SU-DHL-6 (cell line): ENCODE measurements at regions not wholly inside any gene's neighbourhood (a gene's known extent, or its start where the extent isn't known, plus 50 kb on each side); places are given as distances from the start of the nearest gene placed in this dataset.

Experiments
- H2AFZ ChIP-seq: fragments of 200-600 bp; sonication (generic); 2 replicates; pipeline ENCODE4 v1.6.1; 2014; ENCODE audit warnings: low read depth, mild to moderate bottlenecking, moderate library complexity, mixed read lengths, antibody characterized with exemption, low read length; ENCODE audit not compliant: severe bottlenecking
- H3F3A ChIP-seq: fragments of 200-600 bp; shearing (Covaris generic); 2 replicates; pipeline ENCODE4 v1.6.0; 2016; ENCODE audit warnings: antibody characterized with exemption, mild to moderate bottlenecking; ENCODE audit not compliant: insufficient read depth
- H3K27ac ChIP-seq: fragments of 200-600 bp; sonication (generic); 2 replicates; pipeline ENCODE4 v1.5.1; 2016; ENCODE audit warnings: low read depth, mild to moderate bottlenecking, low read length, moderate library complexity, mixed read lengths
- H3K27me3 ChIP-seq: fragments of 200-600 bp; sonication (generic), shearing (Covaris generic); 2 replicates; pipeline ENCODE4 v1.6.0; 2014; ENCODE audit warnings: mild to moderate bottlenecking, low read length
- H3K36me3 ChIP-seq: fragments of 200-600 bp; sonication (generic); 2 replicates; pipeline ENCODE4 v1.6.1; 2014; ENCODE audit warnings: mild to moderate bottlenecking, low read length, mixed read lengths
- H3K4me2 ChIP-seq: fragments of 300-600, 200-600 bp; shearing (Covaris generic), sonication (generic); 2 replicates; pipeline ENCODE4 v1.6.0; 2014; ENCODE audit warnings: low read length, low read depth, mild to moderate bottlenecking; ENCODE audit not compliant: poor library complexity, severe bottlenecking
- H3K4me3 ChIP-seq: fragments of 200-600 bp; sonication (generic); 2 replicates; pipeline ENCODE4 v1.5.1; 2014; ENCODE audit warnings: antibody characterized with exemption, low read length, mild to moderate bottlenecking, mixed read lengths; ENCODE audit not compliant: insufficient read depth, poor library complexity, severe bottlenecking
- H3K79me2 ChIP-seq: fragments of 200-600 bp; sonication (generic); 2 replicates; pipeline ENCODE4 v1.6.1; 2014; ENCODE audit warnings: mild to moderate bottlenecking, low read length, moderate library complexity; ENCODE audit not compliant: insufficient read depth
- H3K9ac ChIP-seq: fragments of 200-600 bp; sonication (generic); 2 replicates; pipeline ENCODE4 v1.7.0; 2014; ENCODE audit warnings: mild to moderate bottlenecking, low read length
- H3K9me2 ChIP-seq: fragments of 200-600 bp; sonication (generic); replicated peaks from 2 replicates; pipeline ENCODE4 v1.6.1; 2014; ENCODE audit warnings: low read length; ENCODE audit not compliant: insufficient read depth
- H3K9me3 ChIP-seq: fragments of 200-600 bp; sonication (generic); 2 replicates; pipeline ENCODE4 v1.6.1; 2014; ENCODE audit warnings: low read length, mixed read lengths; ENCODE audit not compliant: insufficient read depth
- H4K20me1 ChIP-seq: fragments of 200-600 bp; sonication (generic); 2 replicates; pipeline ENCODE4 v1.6.1; 2014; ENCODE audit warnings: low read depth, mild to moderate bottlenecking, antibody characterized with exemption, low read length, moderate library complexity, mixed read lengths
- EZH2phosphoT487 ChIP-seq: fragments of 200-600 bp; sonication (generic), shearing (Covaris generic); conservative IDR thresholded peaks from 2 replicates; pipeline ENCODE4 v1.6.1; 2018; ENCODE audit warnings: mild to moderate bottlenecking, antibody characterized with exemption, low read length, moderate library complexity, mixed read lengths
- TF ChIP-seq, protein P1 (sequence below): fragments of 200-600 bp; sonication (generic); IDR thresholded peaks from one replicate; pipeline ENCODE4 v1.5.1; 2017; ENCODE audit warnings: antibody characterized with exemption, mild to moderate bottlenecking, low read length, moderate library complexity; ENCODE audit not compliant: insufficient read depth, poor library complexity, severe bottlenecking

DNA sequence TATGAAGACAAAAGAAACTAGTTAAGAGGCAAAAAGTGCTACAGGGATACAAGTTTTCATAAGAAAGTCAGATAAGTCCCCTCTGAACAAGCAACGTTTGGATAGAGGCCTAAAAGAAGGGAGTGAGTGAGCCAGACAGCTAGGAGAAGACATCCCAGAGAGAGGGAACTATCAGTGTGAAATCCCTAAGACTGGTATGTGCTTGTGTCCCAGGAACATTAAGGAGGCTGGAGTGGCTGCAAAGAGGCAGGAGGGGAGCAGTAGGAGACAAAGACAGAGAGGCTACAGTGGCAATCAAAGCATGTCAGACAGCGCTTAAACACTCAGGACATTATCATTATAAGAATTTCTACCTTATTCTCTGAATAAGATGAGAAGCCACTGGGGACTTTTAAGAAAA is 139.1 kb upstream of the STK32A start:
- Histone ChIP-seq H3K4me2 (no peak overlapping the region), H2AFZ (no peak overlapping the region), H3K9me3 (no peaks in the 10 kb centered on the region), H3K79me2 (no peaks in the 10 kb centered on the region), H4K20me1 (no peaks in the 10 kb centered on the region), H3K9ac (no peak overlapping the region), H3K36me3 (no peaks in the 10 kb centered on the region), H3K9me2 (no peaks in the 10 kb centered on the region), H3K4me3 (no peak overlapping the region), H3K27me3 (no peaks in the 10 kb centered on the region), H3F3A (no peaks in the 10 kb centered on the region), H3K27ac (no peak overlapping the region)
- TF ChIP-seq, protein P1, sequence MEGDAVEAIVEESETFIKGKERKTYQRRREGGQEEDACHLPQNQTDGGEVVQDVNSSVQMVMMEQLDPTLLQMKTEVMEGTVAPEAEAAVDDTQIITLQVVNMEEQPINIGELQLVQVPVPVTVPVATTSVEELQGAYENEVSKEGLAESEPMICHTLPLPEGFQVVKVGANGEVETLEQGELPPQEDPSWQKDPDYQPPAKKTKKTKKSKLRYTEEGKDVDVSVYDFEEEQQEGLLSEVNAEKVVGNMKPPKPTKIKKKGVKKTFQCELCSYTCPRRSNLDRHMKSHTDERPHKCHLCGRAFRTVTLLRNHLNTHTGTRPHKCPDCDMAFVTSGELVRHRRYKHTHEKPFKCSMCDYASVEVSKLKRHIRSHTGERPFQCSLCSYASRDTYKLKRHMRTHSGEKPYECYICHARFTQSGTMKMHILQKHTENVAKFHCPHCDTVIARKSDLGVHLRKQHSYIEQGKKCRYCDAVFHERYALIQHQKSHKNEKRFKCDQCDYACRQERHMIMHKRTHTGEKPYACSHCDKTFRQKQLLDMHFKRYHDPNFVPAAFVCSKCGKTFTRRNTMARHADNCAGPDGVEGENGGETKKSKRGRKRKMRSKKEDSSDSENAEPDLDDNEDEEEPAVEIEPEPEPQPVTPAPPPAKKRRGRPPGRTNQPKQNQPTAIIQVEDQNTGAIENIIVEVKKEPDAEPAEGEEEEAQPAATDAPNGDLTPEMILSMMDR, result no peak
- TF ChIP-seq EZH2phosphoT487, result no peak

DNA sequence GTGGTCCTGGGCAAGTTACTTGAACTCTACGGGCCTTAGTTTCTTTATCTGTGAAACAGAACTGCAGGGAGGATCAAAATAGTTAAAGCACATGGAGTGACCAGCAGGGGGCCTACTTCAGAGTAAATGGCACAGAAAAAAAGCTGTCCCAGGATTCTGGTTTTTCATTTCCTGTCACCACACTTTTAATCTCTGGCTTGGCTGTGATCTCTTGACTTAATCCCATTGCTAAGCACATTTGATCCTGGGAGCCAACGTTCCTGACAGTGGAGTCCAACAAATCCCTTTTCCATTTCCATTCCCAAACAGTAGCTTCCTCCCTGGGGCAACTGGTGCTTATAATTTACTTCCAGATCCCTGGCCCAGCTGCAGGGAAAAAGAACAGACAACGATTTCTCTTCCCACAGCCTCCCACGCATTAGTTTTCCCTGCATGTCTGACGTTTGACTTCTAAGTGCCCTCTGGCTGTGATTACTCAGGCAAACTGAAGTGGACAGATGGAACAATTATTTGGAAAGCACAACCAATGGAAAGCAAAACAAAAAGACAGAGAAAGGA is 136.5 kb upstream of the STK32A start:
- no peaks in the 10 kb centered on the region for H3K9me2 ChIP-seq
- TF ChIP-seq, protein P1, result peak; percentile 41
- TF ChIP-seq EZH2phosphoT487, result no peak
- H3K9me3 ChIP-seq, result no peaks in the 10 kb centered on the region
- H4K20me1 ChIP-seq, result no peaks in the 10 kb centered on the region
- H3K27me3 ChIP-seq, result no peaks in the 10 kb centered on the region
- no peaks in the 10 kb centered on the region for H3K36me3 ChIP-seq
- H3K9ac ChIP-seq, result no peak overlapping the region
- H3K4me3 ChIP-seq, result no peak overlapping the region
- no peak overlapping the region for H3K4me2 ChIP-seq
- no peaks in the 10 kb centered on the region for H3F3A ChIP-seq
- H3K79me2 ChIP-seq, result no peaks in the 10 kb centered on the region
- no peak overlapping the region for H3K27ac ChIP-seq
- no peak overlapping the region for H2AFZ ChIP-seq

GRCh38 chr5:147101659-147102369 is 133.0 kb upstream of the STK32A start:
- no peak for TF ChIP-seq EZH2phosphoT487
- TF ChIP-seq, protein P1, result no peak
- no peaks in the 10 kb centered on the region for H3K9me3 ChIP-seq
- no peaks in the 10 kb centered on the region for H3K79me2 ChIP-seq
- no peaks in the 10 kb centered on the region for H3F3A ChIP-seq
- H2AFZ ChIP-seq, result no peak overlapping the region
- no peaks in the 10 kb centered on the region for H3K9me2 ChIP-seq
- H3K4me3 ChIP-seq, result no peak overlapping the region
- no peaks in the 10 kb centered on the region for H3K36me3 ChIP-seq
- H4K20me1 ChIP-seq, result no peaks in the 10 kb centered on the region
- no peak overlapping the region for H3K9ac ChIP-seq
- H3K27ac ChIP-seq, result no peak overlapping the region
- no peak overlapping the region for H3K4me2 ChIP-seq
- no peaks in the 10 kb centered on the region for H3K27me3 ChIP-seq
